Jurkat, Clone E6-1 (cell line): ENCODE measurements at regions not wholly inside any gene's neighbourhood (a gene's known extent, or its start where the extent isn't known, plus 50 kb on each side); places are given as distances from the start of the nearest gene placed in this dataset.

Source experiments
- DNase-seq: peaks from one replicate; pipeline ENCODE4 v3.0.0-alpha.2; 2011; ENCODE audit warnings: low read depth, low spot score
- H3K4me3 ChIP-seq: 2 replicates; pipeline ENCODE4 v1.5.1; 2011; ENCODE audit warnings: mild to moderate bottlenecking, low read length, control low read depth, moderate library complexity

DNA sequence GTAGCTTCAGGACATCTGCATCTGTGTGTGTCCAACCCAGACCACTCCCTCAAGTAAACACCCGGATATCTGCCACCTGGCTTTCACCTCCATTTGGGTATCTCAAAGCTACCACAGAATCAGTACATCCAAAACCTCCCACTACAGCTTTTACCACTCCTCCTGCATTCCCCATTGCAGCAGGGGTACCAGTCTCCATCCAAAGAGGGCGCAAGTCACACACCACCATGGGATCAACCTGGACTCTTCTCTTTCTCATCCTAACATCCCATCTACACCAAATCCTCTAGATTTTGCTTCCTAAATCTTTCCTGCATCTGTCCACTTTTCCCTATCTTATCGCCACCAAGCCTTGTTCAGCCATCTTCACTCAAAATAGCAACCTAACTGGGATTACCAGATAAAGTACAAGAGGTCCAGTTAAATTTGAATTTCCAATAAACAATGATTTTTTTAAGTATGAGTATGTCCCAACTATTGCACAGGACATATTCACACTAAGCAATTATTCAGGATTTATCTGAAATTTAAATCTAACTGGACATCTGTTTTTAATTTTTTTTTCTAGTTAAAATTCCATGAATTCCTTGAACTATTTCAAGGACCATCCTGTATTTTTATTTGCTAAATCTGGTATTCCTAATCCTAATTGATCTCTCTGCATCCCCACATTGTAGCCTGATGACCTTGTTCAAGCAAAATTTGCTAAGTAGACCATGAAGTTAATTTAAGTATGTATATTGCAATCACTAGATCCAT, 164.3 kb upstream of the MLN start:
- no peak for DNase-seq

DNA sequence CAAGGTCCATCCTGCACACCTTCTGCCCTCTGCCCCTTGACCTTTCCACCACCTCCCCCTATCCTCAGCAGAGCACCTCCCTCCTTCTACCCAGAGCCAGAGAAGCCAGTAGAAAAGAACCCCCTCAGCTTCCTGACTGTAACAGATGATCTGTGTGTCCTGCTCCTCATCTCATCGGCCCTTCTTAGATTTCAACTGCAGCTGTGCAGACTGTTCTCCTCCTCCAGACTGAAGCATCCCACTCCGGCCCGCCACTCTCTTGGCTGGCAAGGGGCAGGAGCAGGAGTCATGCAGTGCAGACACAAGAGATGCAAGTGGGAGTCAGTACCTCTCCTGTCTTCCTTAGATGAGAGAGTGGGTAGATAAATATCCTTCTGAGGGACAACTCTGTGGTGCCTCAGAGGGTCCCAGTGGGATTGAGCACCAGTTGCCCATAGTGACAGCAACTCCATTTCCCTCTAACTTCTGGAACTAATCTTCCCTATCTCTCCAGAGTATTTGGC, 163.5 kb upstream of the MLN start:
- no peak for DNase-seq
- H3K4me3 ChIP-seq: no peak overlapping the region

More for the DNA sequence above, 164.3 kb upstream of the MLN start:
- H3K4me3 ChIP-seq: no peak overlapping the region

DNA sequence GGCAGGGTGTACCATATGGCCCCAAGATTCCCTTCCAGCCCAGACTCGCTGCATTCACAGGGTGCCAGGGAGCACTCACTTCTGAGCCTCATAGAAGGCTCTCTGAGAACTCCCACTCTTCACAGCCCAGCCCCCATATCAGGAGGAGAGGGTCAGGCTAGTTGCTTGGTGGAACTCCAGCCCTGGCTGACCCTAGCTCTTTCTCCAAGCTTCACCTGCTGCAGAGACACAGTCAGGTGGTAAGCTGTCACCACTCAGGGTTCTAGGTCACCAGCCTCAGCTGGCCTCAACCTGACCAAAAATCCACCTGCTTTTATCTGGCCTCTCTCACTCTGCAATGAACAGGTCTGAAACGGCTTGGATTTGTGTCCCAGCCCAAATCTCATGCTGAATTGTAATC, 162.7 kb upstream of the MLN start:
- DNase-seq: no peak
- H3K4me3 ChIP-seq: no peak overlapping the region

DNA sequence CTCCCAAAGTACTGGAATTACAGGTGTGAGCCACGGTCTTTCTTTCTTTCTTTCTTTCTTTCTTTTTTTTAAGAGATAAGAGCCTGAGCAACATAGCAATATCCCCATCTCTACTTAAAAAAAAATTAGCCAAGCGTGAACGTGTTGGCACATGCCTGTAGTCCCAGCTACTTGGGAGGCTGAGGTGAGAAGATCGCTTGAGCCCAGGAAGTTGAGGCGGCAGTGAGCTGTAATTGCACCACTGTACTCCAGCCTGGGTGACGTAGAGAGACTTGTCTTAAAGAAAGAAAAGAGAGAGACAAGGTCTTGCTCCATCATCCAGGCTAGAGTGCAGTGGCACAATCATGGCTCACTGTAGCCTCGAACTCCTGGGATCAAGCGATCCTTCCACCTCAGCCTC, 162.0 kb upstream of the MLN start:
- DNase-seq: no peak
- no peak overlapping the region for H3K4me3 ChIP-seq

DNA sequence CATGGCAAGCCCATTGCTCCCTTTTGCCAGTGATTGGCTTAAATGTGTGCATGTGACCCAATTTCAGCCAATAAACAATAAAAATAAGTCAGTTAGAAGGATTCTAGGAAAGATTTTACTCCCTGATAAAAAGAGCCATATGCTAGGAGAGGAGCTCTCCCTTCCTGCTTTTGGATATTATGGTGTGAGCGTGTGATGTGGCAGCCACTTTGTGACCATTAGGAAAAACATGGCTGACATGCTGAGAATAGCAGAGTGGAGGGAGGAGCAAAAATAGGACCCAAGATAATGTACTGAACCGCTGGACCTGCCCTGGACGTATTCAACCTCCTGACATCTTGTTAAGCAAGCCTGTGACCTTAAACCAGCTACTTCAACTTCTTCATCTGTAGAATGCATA, 160.6 kb upstream of the MLN start:
- DNase-seq: no peak

DNA sequence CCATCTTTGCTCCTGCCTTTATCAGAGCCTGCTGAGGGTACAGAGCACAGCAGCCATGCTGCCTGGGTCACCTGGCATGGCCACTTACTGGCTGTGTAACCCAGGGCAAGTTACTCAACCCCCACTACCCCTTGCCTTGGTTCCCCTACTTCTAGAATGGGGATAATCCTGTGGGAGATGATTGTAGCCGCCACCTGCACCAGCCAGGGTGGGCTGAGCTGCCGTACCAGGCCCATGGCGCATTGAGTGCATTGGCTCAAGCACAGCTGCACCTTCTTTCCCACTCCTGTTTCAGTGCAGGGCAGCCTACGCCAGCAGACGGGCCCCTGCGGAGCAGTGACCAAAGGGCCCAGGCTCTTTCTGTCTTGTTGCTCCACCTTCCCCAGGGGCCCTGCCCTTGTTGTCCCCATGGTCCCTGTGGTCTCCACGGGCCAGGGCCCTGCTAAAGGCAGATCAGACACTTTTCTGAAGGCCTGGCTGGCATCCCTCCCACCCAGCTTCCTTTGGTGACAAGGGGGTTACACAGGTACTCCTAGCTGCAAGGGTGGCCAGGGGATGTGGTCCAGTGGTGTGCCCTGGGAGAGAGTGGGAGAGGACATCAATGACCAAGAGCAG, 159.4 kb upstream of the MLN start:
- no peak for DNase-seq
- H3K4me3 ChIP-seq: no peak overlapping the region

More for the DNA sequence above, 160.6 kb upstream of the MLN start:
- no peak overlapping the region for H3K4me3 ChIP-seq

DNA sequence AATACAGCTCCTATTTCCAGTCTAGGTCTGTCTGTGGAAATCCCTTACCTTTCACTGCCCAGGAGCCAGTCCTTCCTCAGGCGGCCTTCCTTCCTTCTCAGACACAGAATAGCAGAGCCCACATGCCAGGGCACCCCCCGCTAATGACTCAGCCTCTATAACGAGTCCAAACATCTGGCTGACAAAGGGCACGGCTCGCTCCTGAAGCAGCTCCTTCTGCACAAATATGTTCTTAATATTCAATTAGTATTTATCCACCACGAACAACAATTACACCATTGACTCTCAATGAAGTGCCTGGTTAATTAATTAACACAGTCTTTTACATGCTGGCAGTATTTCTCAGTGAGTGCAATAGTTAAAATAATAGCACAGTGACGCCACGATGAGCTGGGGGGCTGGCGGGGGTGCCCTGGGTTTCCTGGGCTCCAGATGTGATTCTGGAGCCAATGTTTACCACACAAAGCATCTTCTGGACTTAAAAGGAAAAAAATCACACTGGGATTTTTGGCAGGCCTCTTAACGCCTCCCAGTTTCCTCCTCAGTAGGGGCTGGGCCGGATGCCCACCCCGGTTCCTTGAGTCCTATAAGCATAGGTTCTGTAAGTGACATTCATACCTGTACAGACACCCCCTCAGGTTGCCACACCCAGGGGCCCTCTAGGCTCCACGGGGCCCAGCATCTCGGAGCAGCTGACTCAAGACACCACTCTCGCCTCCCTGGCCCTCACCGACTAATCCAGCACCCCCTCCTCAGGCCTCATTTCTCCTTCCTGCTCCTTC, 158.6 kb upstream of the MLN start:
- no peak overlapping the region for H3K4me3 ChIP-seq
- no peak for DNase-seq

DNA sequence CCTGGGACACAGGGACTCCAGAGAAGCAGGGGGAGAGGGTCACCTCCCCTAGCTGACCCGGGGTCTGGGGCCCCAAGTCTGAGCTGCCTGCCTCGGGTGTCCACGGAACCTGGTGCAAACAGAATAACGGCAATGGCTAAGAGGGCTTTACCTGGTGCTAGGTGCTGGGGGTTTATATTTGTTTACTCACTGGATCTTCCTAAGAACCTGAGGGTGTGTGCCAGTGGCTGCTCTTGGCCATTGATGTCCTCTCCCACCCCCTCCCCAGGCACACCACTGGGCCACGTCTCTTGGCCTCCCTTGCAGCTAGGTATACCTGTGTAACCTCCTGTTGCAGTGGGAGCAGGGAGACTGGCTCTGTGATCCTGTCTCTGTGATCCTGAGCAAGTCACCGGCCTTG, 157.9 kb upstream of the MLN start:
- no peak for DNase-seq
- no peak overlapping the region for H3K4me3 ChIP-seq

DNA sequence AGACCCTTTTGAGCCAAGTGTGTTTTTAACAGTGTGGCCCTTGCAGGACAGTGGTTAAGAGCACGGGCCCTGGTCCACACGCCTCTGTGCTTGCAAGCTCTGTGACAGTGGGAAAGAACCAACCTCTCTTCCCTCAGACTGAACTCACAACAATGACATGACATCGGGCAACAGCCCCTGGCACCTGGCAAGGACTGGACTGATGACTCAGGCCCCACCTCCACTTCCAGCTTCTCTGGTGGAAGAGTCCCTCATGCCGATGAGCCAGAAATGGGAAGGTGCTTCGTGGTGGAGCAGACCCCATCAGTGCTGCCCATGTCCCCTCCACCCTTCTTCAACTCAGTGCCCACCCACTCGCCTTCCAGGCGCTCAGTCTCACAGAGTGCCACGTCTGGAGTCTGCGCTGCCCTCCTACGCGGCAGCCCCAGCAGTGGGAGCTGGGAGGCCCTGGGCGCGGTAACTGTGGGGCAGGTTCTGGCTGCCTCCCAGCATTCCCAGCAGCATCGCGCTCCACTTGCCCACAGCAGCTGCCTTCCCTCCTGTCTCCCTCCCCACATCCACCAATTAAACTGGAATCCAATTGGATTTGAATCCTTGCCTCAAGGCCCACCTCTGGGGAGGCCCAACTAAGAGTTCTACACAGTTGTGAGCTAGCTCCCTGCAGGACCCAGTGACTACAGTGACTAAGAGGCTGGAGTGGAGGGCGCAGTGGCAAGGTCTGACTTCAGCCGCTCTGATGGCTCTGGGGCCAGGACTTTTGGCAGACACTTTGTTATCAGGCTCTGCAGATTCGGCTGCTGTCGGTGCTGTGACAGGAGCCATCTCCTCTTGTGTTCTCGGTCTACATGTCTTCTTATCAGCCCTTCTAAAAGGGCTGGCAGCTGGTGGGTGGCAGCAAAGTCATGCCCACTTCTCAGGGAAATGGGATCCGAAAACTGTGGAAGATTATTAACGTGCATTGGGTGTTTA, 156.8 kb upstream of the MLN start:
- DNase-seq: no peak
- H3K4me3 ChIP-seq: no peak overlapping the region

DNA sequence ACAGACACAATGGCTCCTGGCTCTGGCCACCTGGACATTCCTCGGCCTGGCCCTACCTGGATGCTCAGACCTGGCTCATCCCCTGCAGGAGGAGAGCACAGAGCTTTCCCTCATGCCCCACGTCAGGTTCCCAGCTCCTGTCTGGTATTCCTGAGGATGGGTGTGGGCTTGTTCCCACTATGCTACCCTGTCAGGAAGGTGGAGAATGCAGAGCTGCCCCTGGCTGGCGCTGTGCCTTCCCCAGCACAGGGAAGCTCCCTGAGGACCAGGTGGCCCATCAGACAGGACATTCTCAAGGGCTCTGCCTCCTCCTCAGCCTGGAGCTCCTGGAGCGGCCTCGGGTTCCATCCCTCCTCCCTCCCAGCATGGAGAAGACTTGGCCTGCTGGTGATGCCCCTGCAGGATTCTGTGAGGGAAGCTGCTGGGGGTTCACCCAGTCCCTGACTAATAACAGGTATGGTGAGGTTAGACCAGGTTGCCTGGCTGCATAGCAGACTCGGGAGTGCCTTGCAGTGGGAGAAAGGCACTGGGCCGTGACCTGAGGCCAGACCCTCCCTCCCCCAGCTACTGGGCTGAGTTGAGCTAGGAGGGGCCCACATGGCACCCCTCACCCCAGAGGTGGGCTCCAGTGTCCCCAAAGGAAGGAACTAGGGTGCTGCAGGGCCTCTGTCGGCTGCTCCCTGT, 156.0 kb upstream of the MLN start:
- no peak for DNase-seq
- H3K4me3 ChIP-seq: no peak overlapping the region

DNA sequence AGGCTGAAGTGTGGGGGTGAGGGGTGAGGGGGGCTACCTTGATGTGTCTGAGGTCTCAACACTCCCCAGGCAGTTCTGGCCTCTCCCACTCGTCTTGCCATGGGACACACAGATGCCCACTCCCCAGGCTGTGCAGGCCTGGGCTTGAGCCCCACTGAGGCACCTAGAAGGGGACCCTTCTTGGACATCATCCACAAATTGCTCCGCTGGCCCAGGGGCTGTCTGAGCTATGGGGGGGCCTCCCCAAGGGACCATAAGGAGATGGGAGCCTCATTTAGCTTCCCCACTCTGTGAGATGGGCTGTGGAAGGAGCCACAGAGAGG, 155.5 kb upstream of the MLN start:
- no peak overlapping the region for H3K4me3 ChIP-seq
- no peak for DNase-seq

DNA sequence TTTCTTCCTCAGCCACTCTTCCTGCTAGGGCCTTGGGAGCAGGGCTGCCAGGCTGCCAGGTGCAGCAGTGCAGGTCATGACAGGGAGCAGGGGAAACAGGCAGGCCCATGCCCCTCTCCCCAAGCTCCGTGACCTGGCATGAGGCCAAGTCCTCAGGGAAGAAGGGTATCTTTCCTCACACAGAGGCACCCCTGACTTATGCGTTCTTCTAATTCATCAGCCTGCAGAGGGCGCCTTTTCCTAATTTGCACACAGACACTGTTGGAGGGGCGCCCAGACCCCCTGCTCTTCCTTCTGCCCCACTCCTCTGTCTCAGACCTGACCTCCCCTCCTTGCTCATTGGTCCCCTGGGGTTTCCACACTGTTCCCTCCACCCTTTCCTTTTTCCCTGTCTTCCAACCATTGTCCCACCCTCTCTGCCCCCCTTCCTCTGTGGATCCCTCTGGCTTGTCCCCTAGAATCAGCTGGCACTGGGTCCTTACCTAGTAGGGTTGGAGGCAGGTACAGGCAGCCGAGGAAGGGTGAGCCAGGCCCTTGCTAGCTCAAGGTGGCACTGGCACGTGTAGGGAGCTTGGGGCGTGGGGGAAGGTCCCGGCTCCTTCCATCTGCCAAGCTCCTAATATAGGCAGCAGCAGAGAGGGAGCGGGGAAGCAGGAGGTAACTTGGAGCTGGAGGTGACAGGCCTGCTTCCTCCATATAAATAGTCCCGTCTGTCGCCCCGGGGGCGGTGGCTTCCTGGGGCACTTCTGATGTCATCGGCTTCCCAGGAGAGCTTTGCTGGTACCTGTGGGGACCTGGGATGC, 154.9 kb upstream of the MLN start:
- peak; percentile 11 for DNase-seq
- no peak overlapping the region for H3K4me3 ChIP-seq

DNA sequence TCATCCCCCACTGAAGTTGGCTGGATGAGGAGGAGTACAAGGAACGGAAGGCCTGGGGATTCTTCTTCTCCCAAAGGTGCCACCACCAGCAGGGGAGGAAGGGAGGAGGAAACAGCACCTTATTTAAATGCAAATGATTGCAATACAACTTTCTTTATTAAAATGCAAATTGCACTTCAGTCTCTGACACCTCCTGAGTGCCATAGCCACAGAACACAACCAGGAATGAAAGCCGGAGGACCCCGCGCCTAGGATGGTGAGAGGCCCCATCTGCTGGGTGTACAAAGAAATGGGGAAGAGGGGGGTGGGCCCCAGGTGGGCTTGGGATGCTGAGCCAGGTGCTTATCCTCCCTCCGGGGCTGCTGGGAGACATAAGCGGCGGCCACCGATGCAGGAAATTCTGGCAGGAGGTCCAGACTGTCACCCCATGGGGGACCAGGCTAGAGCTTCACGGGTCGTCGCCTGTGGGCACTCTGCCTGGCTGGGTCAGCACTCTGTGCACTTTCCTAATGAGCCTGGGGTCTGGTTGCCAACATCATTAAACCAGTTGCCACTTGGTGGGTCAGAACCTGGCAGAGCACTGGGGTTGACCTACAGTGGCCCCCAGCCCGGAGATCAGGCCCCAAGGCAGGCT, 154.2 kb upstream of the MLN start:
- no peak overlapping the region for H3K4me3 ChIP-seq
- DNase-seq: no peak

DNA sequence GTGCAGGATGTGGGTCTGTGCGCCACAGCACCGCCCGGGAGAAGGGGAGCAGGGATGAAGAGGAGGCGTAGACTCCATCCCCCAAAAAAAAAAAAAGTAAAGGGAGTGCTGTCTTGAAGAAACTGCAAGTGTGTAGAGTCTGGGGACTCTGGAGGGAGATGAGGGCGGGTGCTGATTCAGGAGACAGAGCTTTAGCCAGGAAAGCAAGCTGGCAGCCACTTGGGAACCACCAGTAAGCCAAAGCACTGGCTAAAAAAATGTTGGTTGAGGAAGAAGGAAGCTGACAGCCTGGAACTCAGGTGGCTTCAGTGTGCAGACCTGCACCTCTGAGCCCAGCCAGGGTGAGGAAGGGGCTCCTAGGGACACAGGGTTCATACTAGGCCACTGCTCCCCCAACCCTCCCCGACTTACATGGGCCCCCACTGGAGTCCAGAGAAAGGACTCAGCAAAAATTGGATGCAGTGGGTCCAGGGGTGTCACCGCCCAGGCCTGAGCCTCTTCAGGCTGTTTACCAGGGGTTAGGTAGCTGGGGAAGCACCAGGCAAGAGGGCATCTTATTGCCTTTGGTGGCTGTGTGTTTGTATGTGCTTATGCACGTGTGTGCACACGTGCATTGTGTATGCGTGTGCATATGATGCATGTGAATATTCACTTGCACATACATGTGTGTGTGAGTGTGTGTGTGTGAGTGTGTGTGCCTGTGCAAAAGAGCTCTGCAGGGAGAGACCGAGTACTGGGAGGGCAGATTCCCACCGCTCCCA, 153.5 kb upstream of the MLN start:
- no peak for DNase-seq
- no peak overlapping the region for H3K4me3 ChIP-seq

DNA sequence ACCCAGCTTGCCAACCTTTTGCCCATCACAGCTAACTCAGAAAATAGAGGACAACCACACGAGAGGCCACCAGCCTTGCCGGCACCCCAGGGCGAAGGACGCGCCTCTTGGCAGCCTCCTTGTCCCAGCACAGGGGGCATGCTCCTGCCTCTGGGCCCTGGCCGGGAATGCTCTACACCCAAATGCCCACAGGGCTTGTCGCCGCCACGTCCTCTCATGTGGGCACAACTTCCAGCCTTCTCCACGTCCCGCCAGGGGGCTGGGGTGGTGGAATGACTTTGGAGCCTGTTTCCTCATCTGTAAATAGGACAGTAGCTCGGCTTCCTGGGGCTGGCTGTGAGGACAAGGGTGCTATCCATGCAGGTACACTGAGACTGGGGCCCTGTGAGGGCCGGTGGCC, 152.4 kb upstream of the MLN start:
- DNase-seq: no peak
- no peak overlapping the region for H3K4me3 ChIP-seq

DNA sequence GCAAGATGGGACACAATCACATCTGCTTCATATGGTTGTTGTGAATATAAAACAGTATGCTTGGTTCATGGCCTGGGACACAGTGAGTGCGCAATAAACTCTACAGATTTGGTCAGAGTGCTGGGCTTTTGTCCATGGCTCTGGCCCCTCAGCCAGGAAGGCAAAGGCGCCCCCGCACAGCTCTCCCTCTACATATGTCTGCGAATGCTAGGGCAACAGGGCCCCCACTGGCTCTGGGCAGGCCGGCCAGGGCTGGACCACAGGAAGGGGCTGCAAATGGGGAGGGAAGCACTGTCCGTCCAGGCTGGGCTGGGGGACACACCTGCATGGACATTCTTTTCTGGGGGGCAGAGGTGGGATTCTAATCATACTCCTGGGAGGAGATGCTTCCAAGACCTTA, 151.8 kb upstream of the MLN start:
- H3K4me3 ChIP-seq: no peak overlapping the region
- DNase-seq: no peak

DNA sequence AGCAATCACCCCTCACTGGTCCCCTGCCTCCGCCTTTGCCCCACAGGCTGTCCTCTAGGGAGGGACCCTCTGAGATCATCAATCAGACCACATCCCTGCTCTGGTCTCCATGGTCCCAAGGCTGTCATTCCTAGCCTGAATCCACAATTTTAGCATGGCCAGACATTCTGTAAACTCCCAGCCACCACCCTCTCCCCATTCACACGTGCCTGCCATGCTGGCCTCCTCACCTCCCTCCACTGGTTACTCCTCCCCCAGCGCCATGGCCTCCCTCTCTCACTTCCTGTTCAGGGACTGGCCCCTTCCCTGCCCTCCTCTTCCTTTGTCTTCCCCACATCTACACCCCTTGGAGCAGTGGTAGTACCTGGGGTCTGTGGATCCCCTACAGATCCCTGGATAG, 150.7 kb upstream of the MLN start:
- no peak overlapping the region for H3K4me3 ChIP-seq
- DNase-seq: no peak
